ENCODE measurements at regions not wholly inside any gene's neighbourhood (a gene's known extent, or its start where the extent isn't known, plus 50 kb on each side); places are given as distances from the start of the nearest gene placed in this dataset.

GRCh38 chr3:102031834-102032233 lies 182.5 kb downstream of the NFKBIZ start:
- Mint-ChIP-seq H3K4me3 (ENCODE audit: unreplicated experiment) (no peak overlapping the region), H3K9me3 (ENCODE audit: low read depth) (peaks cover 2% of the 10 kb centered on the region), H3K36me3 (ENCODE audit: low read depth) (no peaks in the 10 kb centered on the region), H3K27ac (ENCODE audit: unreplicated experiment) (no peak overlapping the region), H3K4me1 (ENCODE audit: low read depth) (peaks cover 13% of the 10 kb centered on the region), H3K27me3 (ENCODE audit: low read depth) (no peaks in the 10 kb centered on the region)
- no peak for TF ChIP-seq CTCF (IDR thresholded peaks at IDR 0.05)
- no peak for DNase-seq (ENCODE audit: low spot score)

- Mint-ChIP-seq H3K36me3 (ENCODE audit: low read depth) (no peaks in the 10 kb centered on the region), H3K4me1 (ENCODE audit: low read depth) (peaks cover 22% of the 10 kb centered on the region), H3K27ac (ENCODE audit: unreplicated experiment) (no peak overlapping the region), H3K27me3 (ENCODE audit: low read depth) (no peaks in the 10 kb centered on the region), H3K9me3 (ENCODE audit: low read depth) (peaks cover 2% of the 10 kb centered on the region), H3K4me3 (ENCODE audit: unreplicated experiment) (no peak overlapping the region)
- no peak for TF ChIP-seq CTCF (IDR thresholded peaks at IDR 0.05)
- no peak for DNase-seq (ENCODE audit: low spot score)
Measured at GRCh38 chr3:102032491-102033383, 183.4 kb downstream of the NFKBIZ start.

- peaks cover 7% of the 10 kb centered on the region for H3K9me3 Mint-ChIP-seq (ENCODE audit: low read depth)
- H3K27me3 Mint-ChIP-seq (ENCODE audit: low read depth): no peaks in the 10 kb centered on the region
- no peak for TF ChIP-seq CTCF (IDR thresholded peaks at IDR 0.05)
- H3K36me3 Mint-ChIP-seq (ENCODE audit: low read depth): peaks cover under 1% of the 10 kb centered on the region
- peaks cover 29% of the 10 kb centered on the region for H3K4me1 Mint-ChIP-seq (ENCODE audit: low read depth)
- no peak overlapping the region for H3K4me3 Mint-ChIP-seq (ENCODE audit: unreplicated experiment)
- DNase-seq (ENCODE audit: low spot score): no peak
- no peak overlapping the region for H3K27ac Mint-ChIP-seq (ENCODE audit: unreplicated experiment)
Measured at GRCh38 chr3:102034639-102035451, 185.5 kb downstream of the NFKBIZ start.

GRCh38 chr3:102036017-102036416 lies 186.7 kb downstream of the NFKBIZ start:
- no peak for DNase-seq (ENCODE audit: low spot score)
- no peak for TF ChIP-seq CTCF (IDR thresholded peaks at IDR 0.05)
- peaks cover 2% of the 10 kb centered on the region for H3K36me3 Mint-ChIP-seq (ENCODE audit: low read depth)
- no peak overlapping the region for H3K27ac Mint-ChIP-seq (ENCODE audit: unreplicated experiment)
- H3K4me1 Mint-ChIP-seq (ENCODE audit: low read depth): peaks cover 27% of the 10 kb centered on the region
- peaks cover 12% of the 10 kb centered on the region for H3K9me3 Mint-ChIP-seq (ENCODE audit: low read depth)
- no peaks in the 10 kb centered on the region for H3K27me3 Mint-ChIP-seq (ENCODE audit: low read depth)
- no peak overlapping the region for H3K4me3 Mint-ChIP-seq (ENCODE audit: unreplicated experiment)

- Mint-ChIP-seq H3K4me3 (ENCODE audit: unreplicated experiment) (no peak overlapping the region), H3K36me3 (ENCODE audit: low read depth) (peaks cover 2% of the 10 kb centered on the region), H3K9me3 (ENCODE audit: low read depth) (peaks cover 16% of the 10 kb centered on the region), H3K27me3 (ENCODE audit: low read depth) (peaks cover 1% of the 10 kb centered on the region), H3K27ac (ENCODE audit: unreplicated experiment) (no peak overlapping the region), H3K4me1 (ENCODE audit: low read depth) (peaks cover 27% of the 10 kb centered on the region)
- TF ChIP-seq CTCF (IDR thresholded peaks at IDR 0.05): no peak
- no peak for DNase-seq (ENCODE audit: low spot score)
Measured at GRCh38 chr3:102036472-102036871, 187.2 kb downstream of the NFKBIZ start.

Data from chondrocyte (in vitro differentiated cells).